GM12892 (cell line): ENCODE measurements at regions not wholly inside any gene's neighbourhood (a gene's known extent, or its start where the extent isn't known, plus 50 kb on each side); places are given as distances from the start of the nearest gene placed in this dataset.

Source experiments
- POLR2A ChIP-seq: IDR thresholded peaks from 2 replicates; pipeline ENCODE4 v1.6.1; 2011; ENCODE audit warnings: low read depth, low read length, control low read depth
- POLR2AphosphoS5 ChIP-seq: IDR thresholded peaks from 2 replicates; pipeline ENCODE4 v1.6.1; 2011; ENCODE audit warnings: low read depth, low read length, control low read depth
- TAF1 ChIP-seq: IDR thresholded peaks from 2 replicates; pipeline ENCODE4 v1.6.1; 2011; ENCODE audit warnings: low read depth, mild to moderate bottlenecking, control low read depth, low read length, borderline replicate concordance

DNA sequence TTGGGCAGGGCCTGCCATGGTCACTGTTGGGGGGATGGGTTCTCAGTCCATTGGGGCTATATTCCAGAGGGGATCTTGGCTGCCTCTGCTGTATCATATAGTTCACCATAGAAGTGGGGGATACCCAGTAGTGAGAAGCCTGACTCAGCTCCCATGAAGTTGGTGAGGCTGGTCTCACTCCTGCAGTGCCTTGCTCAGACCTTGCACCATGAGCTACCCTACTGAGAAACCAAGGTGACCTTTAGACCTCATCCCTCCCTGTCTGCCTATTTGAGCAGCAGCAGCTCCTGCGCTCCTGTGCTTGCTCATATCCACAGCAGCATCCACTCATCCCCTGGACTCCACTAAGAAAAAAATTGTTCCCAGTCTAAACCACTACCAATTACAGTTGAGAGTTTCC is 56.0 kb upstream of the HEY2 start:
- TF ChIP-seq POLR2A (no peak), POLR2AphosphoS5 (no peak), TAF1 (no peak)
